ENCODE measurements at regions not wholly inside any gene's neighbourhood (a gene's known extent, or its start where the extent isn't known, plus 50 kb on each side); places are given as distances from the start of the nearest gene placed in this dataset.

DNA sequence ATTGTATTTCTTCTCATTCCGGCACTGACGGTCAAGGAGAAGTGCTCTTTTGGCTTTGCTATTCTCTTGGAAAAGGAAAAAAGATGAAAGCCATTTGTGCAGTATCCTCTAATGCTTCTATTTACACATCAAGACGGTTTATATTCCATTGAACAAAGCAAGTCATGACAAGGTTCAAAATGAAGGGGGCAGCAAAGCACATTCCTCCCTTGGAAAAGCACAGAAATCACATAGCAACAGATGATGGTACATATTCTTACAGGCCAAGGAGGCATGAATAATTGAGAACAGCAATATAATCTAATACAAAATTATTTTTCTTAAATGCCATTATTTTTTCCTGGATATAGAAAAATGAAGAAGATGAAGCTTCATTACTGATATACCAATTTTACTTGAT, 508.2 kb upstream of the JAG1 start:
- DNase-seq = no peak
- Mint-ChIP-seq H3K27ac (no peak overlapping the region), H3K27me3 (no peaks in the 10 kb centered on the region), H3K9me3 (peaks cover 13% of the 10 kb centered on the region), H3K4me3 (no peak overlapping the region), H3K4me1 (ENCODE audit: low read depth) (no peaks in the 10 kb centered on the region), H3K36me3 (ENCODE audit: low read depth) (no peaks in the 10 kb centered on the region)

DNA sequence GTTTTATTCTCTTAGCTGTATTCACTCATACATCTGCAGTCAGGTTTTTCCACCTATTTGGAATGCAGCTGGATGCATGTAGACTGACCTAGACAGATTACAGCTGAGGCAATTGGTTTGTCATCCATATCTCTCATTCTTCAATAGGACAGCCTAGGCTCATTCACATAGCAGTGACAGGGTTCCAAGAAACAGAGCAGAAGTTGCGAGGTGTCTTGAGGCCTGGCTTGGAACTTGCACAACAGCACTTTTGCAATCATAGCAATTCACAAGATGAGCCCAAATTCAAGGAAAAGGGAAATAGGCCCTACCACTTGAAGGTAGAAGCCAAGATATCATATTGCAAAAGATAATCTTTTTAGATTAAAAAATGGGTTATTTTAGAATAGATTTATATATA, 508.9 kb upstream of the JAG1 start:
- DNase-seq = no peak
- no peak overlapping the region for H3K4me3 Mint-ChIP-seq
- peaks cover 13% of the 10 kb centered on the region for H3K9me3 Mint-ChIP-seq
- no peak overlapping the region for H3K27ac Mint-ChIP-seq
- no peaks in the 10 kb centered on the region for H3K4me1 Mint-ChIP-seq (ENCODE audit: low read depth)
- no peaks in the 10 kb centered on the region for H3K27me3 Mint-ChIP-seq
- H3K36me3 Mint-ChIP-seq (ENCODE audit: low read depth) = no peaks in the 10 kb centered on the region

DNA sequence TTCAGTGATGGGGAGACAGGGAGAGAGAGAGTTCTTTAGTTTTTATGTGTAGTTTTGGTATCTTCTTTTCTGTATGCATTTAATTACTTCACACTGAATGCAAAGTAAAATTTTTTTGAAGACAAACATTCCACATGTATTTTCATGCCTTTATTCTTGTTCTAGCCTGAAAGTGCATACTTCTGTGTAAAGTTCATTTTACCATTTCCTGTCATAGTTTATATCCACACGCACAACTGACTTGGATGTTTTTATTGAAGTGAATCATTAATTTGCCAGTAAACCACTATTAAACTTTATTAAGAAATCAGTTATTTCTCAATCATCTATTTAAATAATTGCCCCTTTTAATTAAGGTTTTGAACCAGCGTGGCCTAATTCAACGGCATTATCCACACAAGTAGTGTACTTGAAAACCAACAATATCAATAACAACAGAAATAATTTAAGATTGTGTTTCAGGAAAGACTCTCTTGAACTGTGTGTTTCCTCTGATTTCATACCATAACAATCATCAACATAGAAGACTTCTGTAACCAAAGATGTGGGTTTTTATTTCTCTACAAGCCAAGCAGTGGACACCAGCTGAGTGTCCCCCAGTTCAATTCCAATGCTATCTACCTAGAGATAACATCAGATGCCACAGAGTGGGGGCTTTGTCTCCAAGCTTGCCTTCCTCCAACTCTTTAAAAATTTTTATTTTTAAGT, 512.7 kb upstream of the JAG1 start:
- DNase-seq = no peak
- Mint-ChIP-seq H3K4me3 (no peak overlapping the region), H3K27me3 (no peaks in the 10 kb centered on the region), H3K9me3 (peaks cover 9% of the 10 kb centered on the region), H3K36me3 (ENCODE audit: low read depth) (no peaks in the 10 kb centered on the region), H3K4me1 (ENCODE audit: low read depth) (no peaks in the 10 kb centered on the region), H3K27ac (no peak overlapping the region)

DNA sequence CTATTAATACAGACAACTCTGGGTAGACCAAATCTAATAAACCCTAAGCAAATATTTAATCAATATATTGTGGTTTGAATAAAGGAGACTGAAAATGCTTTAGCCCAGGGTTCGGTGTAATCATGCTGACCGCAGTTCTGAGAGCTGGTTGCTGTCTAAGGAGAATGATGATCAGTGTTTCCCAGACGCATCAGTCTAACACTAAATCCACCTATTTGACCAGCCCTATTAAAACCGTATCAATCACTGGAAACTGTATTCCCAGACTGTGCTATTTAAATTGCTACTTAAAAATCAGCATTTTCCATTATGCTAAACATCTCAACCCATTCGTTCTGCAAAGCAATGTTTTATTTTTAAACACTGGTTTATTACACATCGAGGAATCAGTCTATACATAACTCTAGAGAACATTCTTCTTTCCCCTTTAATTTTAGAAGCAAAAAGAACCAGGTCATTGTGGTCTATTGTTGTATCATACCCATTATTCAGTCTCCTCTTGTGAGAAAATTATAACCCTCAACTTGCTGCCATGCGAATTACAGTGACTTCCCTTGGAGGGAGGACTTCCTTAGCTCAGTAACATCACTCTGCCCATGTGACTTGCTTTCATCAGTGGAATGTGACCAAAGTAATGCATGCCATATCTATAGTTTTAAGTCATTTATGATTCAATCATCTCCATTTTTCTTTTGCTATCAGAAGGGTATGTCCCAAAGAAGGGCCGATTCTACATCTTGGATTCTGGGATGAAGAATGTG, 515.2 kb upstream of the JAG1 start:
- H3K9me3 Mint-ChIP-seq = peaks cover 7% of the 10 kb centered on the region
- H3K4me3 Mint-ChIP-seq = no peak overlapping the region

DNA sequence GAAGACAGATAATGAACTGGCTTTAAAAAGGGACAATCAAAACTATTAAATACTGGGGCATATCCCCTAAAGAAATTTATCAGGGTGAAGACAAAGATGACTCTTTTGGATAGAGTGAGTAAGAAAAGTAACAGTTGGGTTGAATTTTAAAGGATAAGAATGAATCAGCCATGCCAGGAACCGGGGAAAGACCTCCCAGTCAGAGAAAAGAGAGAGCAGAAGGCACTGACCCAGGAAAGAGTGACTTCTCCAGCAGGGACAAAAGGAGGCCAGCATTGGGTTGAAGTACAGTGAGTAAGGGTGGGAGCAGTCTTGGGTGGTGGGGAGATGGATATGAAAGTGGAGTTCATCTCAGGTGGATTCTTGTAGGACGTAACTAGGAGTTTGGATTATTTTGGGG, 516.9 kb upstream of the JAG1 start:
- no peak for DNase-seq
- H3K27me3 Mint-ChIP-seq = no peaks in the 10 kb centered on the region
- H3K9me3 Mint-ChIP-seq = peaks cover 6% of the 10 kb centered on the region
- no peaks in the 10 kb centered on the region for H3K4me1 Mint-ChIP-seq (ENCODE audit: low read depth)
- H3K36me3 Mint-ChIP-seq (ENCODE audit: low read depth) = no peaks in the 10 kb centered on the region
- no peak overlapping the region for H3K27ac Mint-ChIP-seq
- H3K4me3 Mint-ChIP-seq = no peak overlapping the region

More for the DNA sequence above, 515.2 kb upstream of the JAG1 start:
- Mint-ChIP-seq H3K4me1 (ENCODE audit: low read depth) (no peaks in the 10 kb centered on the region), H3K27me3 (no peaks in the 10 kb centered on the region), H3K36me3 (ENCODE audit: low read depth) (no peaks in the 10 kb centered on the region), H3K27ac (no peak overlapping the region)
- DNase-seq = no peak

DNA sequence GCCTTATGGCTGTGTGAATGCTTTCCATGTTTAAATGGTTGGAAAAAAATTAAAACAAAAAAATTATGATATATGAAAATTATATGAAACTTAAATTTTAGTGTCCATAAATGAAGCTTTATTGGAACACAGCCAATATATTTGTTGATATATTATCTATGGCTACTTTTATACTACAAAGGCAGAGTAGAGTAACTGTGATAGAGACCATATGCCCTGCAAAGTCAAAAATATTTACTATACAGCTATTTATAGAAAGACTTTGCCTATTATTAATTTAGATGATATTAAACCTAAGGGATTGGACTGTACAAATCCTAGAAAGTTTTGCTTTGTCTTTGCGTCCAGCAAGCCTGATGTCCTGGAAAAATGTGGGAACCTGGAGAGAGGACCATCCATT, 518.3 kb upstream of the JAG1 start:
- H3K4me3 Mint-ChIP-seq = no peak overlapping the region
- H3K27me3 Mint-ChIP-seq = no peaks in the 10 kb centered on the region
- peaks cover 4% of the 10 kb centered on the region for H3K9me3 Mint-ChIP-seq
- no peak for DNase-seq
- no peaks in the 10 kb centered on the region for H3K36me3 Mint-ChIP-seq (ENCODE audit: low read depth)
- no peaks in the 10 kb centered on the region for H3K4me1 Mint-ChIP-seq (ENCODE audit: low read depth)
- no peak overlapping the region for H3K27ac Mint-ChIP-seq

DNA sequence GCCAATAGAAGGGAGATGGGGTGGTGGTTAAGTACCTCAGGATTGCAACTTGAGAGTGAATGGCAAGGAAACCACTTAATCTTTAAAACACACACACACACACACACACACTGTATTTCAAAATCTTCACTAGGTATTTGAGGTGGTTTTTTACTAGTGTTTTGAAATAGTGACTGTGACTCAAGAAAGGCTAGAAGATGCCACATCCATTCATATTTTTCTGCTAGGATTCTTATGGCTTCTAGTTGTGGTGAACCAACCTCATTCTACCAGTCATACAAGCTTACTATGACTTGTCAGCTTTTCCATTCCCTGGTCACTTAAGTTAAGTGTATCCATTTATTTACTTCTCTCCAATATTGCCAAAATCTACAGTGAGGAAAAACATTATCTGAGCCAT, 519.4 kb upstream of the JAG1 start:
- H3K27ac Mint-ChIP-seq = no peak overlapping the region
- no peaks in the 10 kb centered on the region for H3K36me3 Mint-ChIP-seq (ENCODE audit: low read depth)

DNA sequence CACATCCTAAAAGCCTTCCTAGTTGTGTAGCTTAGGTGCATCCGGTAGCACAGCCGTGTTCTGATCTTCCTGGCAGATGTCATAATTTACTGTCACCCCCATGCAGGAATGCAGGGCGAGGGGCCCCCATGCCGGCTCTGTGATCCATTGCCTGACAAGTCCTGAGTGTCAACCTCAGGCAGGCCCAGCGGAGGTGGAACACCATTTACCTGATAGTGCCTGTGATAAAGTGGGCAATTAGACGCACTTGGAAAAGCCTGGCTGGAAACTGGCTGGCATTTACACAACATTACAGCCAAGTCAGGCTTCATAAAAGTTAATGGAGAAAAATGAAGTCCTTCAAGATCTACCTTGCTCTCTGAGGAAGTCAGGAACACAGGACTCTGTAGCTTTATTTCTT, 521.4 kb upstream of the JAG1 start:
- Mint-ChIP-seq H3K4me1 (ENCODE audit: low read depth) (no peaks in the 10 kb centered on the region), H3K36me3 (ENCODE audit: low read depth) (no peaks in the 10 kb centered on the region)

More for the DNA sequence above, 519.4 kb upstream of the JAG1 start:
- Mint-ChIP-seq H3K9me3 (peaks cover 4% of the 10 kb centered on the region), H3K27me3 (no peaks in the 10 kb centered on the region), H3K4me1 (ENCODE audit: low read depth) (no peaks in the 10 kb centered on the region), H3K4me3 (no peak overlapping the region)
- DNase-seq = no peak

DNA sequence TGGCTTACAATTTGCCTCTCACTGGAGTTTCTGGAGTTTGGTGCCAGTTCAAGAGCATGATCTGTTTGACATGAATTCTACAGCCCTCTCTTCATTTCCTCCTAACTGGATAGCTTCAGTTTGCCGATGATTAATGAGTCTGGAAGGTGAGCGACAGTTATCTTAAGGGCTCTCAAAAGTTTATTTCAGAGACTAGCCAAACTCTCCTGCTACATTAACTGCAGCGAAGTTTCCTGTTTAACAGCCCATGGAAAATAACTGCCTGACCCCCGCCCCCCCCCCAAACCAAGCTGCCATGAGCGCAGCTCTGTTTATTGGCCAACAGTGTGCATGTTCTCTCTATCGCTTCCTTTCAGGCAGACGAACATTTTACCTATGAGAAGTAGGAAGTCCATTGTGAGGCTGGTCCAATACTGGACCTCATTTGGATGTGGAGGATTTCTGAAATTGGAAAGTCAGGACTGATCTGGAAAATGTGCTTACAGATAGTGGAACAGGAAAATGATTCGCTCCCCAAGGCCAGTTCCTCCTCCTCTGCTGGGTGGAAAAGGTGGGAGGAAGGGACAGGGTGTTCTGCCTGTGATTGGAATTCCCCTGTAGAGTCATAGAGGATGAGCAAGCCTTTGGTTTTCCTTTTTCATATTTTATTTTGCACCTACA, 522.2 kb upstream of the JAG1 start:
- H3K4me1 Mint-ChIP-seq (ENCODE audit: low read depth) = no peaks in the 10 kb centered on the region

More for the DNA sequence above, 521.4 kb upstream of the JAG1 start:
- H3K9me3 Mint-ChIP-seq = peaks cover 4% of the 10 kb centered on the region
- no peak overlapping the region for H3K27ac Mint-ChIP-seq
- H3K27me3 Mint-ChIP-seq = no peaks in the 10 kb centered on the region
- no peak for DNase-seq
- no peak overlapping the region for H3K4me3 Mint-ChIP-seq

DNA sequence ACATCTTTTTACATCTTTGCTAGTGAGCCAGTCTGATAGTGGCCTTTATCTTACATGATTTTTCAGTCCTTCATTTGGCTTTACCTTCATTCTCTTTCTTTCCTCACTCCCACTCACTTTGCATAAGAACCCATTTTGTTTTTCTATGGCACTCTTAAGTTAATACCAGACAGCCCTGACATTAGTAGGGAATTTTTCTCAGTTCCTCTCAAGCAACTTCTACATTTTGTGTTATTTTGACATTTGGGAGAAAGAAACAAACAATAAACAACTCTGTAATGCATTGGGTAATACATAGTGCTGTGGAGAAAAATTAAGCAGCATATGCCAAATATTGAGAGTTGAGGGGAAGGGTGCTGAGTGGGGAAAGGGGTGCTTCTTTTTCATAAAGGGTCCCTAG, 524.1 kb upstream of the JAG1 start:
- no peak overlapping the region for H3K27ac Mint-ChIP-seq
- no peaks in the 10 kb centered on the region for H3K36me3 Mint-ChIP-seq (ENCODE audit: low read depth)
- H3K4me3 Mint-ChIP-seq = no peak overlapping the region
- no peak for DNase-seq
- no peaks in the 10 kb centered on the region for H3K27me3 Mint-ChIP-seq
- no peaks in the 10 kb centered on the region for H3K4me1 Mint-ChIP-seq (ENCODE audit: low read depth)
- H3K9me3 Mint-ChIP-seq = peaks cover 2% of the 10 kb centered on the region

More for the DNA sequence above, 522.2 kb upstream of the JAG1 start:
- Mint-ChIP-seq H3K27ac (peak overlapping the region; percentile 37), H3K36me3 (ENCODE audit: low read depth) (no peaks in the 10 kb centered on the region), H3K9me3 (peaks cover 2% of the 10 kb centered on the region), H3K4me3 (no peak overlapping the region), H3K27me3 (no peaks in the 10 kb centered on the region)
- DNase-seq = no peak

DNA sequence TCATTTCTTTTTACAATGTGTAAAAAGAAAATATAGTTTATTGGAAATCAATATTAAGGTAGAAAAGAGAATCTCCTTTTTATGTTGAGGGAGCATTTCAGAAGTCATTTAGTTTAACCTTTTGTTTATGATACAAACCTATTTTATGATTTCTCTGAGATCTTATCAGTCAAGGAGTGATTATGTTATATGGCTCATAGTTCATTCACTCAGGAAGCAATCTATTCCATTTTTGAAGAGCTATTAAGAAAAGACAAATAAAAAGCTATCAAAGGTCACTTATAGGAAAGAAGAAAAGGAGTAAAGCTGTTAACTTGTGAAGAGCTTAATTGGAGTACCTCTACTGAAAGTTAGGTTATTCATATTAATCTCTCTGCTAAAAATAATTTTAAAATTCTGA, 526.6 kb upstream of the JAG1 start:
- Mint-ChIP-seq H3K27me3 (no peaks in the 10 kb centered on the region), H3K4me3 (no peak overlapping the region), H3K9me3 (peaks cover 2% of the 10 kb centered on the region), H3K36me3 (ENCODE audit: low read depth) (no peaks in the 10 kb centered on the region), H3K27ac (no peak overlapping the region), H3K4me1 (ENCODE audit: low read depth) (peaks cover 1% of the 10 kb centered on the region)
- DNase-seq = no peak

DNA sequence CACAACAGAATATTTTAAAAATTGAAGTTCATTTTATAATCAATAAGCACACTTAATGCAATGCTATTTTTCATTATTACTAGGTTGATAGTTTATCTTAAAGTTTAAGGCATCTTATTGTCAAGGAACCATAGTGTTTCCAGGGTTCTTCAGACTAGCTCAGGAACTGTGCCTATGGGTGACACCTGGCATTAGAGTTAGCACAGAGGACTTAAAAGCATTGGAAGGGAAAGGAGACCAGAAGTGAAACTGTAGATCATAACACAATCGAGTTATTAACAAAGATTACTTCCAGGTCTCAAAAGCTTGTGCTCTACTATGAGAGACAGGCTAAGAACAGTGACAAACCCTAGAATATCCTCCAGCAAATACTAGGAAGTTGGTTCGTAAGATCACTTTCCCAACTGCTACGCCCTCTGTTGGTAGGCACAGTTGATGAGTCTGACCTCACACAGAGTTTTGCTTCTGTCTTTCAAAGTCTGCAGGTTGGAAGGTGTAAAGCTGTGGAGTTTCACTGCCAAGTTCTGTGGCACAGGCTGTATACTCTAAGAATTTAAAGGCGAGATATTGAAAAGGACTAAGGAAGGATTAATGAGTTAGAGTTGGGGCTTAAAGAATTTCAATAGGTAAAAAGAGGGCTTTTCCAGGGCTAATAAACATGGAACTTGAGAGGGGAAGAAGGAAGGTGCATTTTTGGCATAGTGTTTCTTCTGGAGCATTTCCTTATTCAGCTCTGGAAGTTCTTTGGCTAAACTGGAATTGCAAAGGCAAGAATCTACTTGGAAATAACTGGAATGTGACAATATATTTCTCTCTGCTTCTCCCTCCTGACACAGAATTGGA, 531.3 kb upstream of the JAG1 start:
- no peak overlapping the region for H3K27ac Mint-ChIP-seq
- H3K36me3 Mint-ChIP-seq (ENCODE audit: low read depth) = no peaks in the 10 kb centered on the region
- peaks cover 1% of the 10 kb centered on the region for H3K4me1 Mint-ChIP-seq (ENCODE audit: low read depth)
- no peak overlapping the region for H3K4me3 Mint-ChIP-seq
- no peaks in the 10 kb centered on the region for H3K27me3 Mint-ChIP-seq
- no peak for DNase-seq
- no peaks in the 10 kb centered on the region for H3K9me3 Mint-ChIP-seq

DNA sequence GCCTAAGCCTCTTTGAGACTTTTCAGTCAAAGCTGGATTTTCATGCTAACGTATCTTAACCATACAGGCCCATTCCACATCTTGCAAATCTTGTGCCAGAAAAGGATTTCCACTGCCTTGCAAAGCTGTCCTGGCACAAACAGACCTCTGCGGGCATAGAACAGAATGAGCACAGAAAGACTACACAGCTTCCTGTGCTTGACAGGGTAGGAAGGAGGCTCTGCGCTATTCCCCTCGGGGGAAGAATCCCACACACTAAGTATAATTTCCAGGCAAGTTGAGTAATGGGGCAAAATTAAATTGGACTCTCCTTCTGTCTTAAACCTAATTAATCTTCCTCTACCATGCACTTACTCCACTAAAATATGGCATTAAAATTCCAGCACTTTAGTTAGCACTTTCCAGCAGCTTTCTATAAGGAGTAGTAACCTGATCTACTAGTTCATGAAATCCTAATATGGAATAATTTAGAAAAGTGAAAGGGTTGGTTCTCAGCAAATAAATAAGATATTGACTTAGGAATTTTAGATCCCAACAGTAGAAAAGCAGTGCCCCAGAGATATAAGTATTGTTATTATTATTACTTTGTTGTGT, 532.1 kb upstream of the JAG1 start:
- no peak for DNase-seq
- H3K27ac Mint-ChIP-seq = no peak overlapping the region
- H3K4me3 Mint-ChIP-seq = no peak overlapping the region
- no peaks in the 10 kb centered on the region for H3K27me3 Mint-ChIP-seq
- H3K4me1 Mint-ChIP-seq (ENCODE audit: low read depth) = peaks cover 1% of the 10 kb centered on the region
- no peaks in the 10 kb centered on the region for H3K9me3 Mint-ChIP-seq
- H3K36me3 Mint-ChIP-seq (ENCODE audit: low read depth) = no peaks in the 10 kb centered on the region
